ENCODE measurements at regions not wholly inside any gene's neighbourhood (a gene's known extent, or its start where the extent isn't known, plus 50 kb on each side); places are given as distances from the start of the nearest gene placed in this dataset.

DNA sequence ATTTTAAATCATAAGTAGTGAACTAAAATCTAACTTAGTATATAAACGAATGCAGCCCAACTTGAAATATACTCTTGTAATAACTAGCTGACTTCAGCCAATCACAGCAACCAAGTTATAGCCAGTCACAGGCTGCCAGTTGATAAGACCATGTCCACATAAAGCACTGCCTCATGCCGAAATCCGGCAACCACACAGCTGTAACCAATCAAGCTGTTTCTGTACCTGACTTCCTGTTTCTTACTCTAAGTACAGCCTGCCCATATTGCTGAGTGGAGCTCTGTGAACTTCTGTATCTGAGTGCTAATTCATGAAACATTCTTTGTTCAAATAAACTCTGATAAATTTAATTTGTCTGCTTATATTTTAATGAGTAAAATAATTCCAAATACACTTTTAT is 805.3 kb upstream of the EPHA5 start:
- TF ChIP-seq, protein P1, sequence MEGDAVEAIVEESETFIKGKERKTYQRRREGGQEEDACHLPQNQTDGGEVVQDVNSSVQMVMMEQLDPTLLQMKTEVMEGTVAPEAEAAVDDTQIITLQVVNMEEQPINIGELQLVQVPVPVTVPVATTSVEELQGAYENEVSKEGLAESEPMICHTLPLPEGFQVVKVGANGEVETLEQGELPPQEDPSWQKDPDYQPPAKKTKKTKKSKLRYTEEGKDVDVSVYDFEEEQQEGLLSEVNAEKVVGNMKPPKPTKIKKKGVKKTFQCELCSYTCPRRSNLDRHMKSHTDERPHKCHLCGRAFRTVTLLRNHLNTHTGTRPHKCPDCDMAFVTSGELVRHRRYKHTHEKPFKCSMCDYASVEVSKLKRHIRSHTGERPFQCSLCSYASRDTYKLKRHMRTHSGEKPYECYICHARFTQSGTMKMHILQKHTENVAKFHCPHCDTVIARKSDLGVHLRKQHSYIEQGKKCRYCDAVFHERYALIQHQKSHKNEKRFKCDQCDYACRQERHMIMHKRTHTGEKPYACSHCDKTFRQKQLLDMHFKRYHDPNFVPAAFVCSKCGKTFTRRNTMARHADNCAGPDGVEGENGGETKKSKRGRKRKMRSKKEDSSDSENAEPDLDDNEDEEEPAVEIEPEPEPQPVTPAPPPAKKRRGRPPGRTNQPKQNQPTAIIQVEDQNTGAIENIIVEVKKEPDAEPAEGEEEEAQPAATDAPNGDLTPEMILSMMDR (IDR thresholded peaks at IDR 0.05 in 8 of 11, conservative IDR thresholded peaks at IDR 0.05 in 3 of 11), result no peak
- TF ChIP-seq POLR2A (IDR thresholded peaks at IDR 0.05), result no peak
